Esophagus squamous epithelium (tissue), 5 donors: ENCODE measurements at regions not wholly inside any gene's neighbourhood (a gene's known extent, or its start where the extent isn't known, plus 50 kb on each side); places are given as distances from the start of the nearest gene placed in this dataset.

Experiments used
- DNase-seq: peaks from one replicate; lab custom pipeline; 2025; lab: John Stamatoyannopoulos, UW
- H3K27ac ChIP-seq, 4 donors: fragments of 200-600 bp; sonication (generic); one replicate each; pipeline ENCODE4 v1.5.1; 2016 to 2019; ENCODE audit warnings: mild to moderate bottlenecking in 1 of 4
- H3K27me3 ChIP-seq, 4 donors: fragments of 200-600 bp; sonication (generic); 1 replicate in 3 of 4; 2 replicates in 1 of 4; pipeline versions ENCODE4 v1.5.1 to v1.6.0; 2017 to 2021; ENCODE audit warnings: antibody characterized with exemption in 1 of 4
- H3K36me3 ChIP-seq, 3 donors: fragments of 200-600 bp; sonication (generic); one replicate each; pipeline ENCODE4 v1.5.1; 2016 to 2019
- H3K4me1 ChIP-seq, 3 donors: fragments of 200-600 bp; sonication (generic); one replicate each; pipeline ENCODE4 v1.5.1; 2017 to 2019
- H3K4me3 ChIP-seq, 4 donors: fragments of 200-600 bp; sonication (generic); 1 replicate in 3 of 4; 2 replicates in 1 of 4; pipeline ENCODE4 v1.5.1; 2016 to 2019; ENCODE audit warnings: mild to moderate bottlenecking in 2 of 4, moderate library complexity in 1 of 4
- H3K9me3 ChIP-seq, 3 donors: fragments of 200-600 bp; sonication (generic); one replicate each; pipeline ENCODE4 v1.5.1; 2016 to 2019
- CTCF ChIP-seq, 6 experiments: fragments of 450-650 bp in 4 of 6; fragments of 200-600 bp in 2 of 6; sonication (generic) in 2 of 6; IDR thresholded peaks; one replicate each; pipeline ENCODE4 v1.5.1; 2016 to 2019; ENCODE audit warnings: antibody characterized with exemption in 6 of 6, mild to moderate bottlenecking in 4 of 6, moderate library complexity in 4 of 6
- POLR2A ChIP-seq, 4 donors: fragments of 450-650 bp; IDR thresholded peaks; one replicate each; pipeline ENCODE4 v1.6.1; 2017; ENCODE audit warnings: antibody characterized with exemption in 4 of 4, mild to moderate bottlenecking in 4 of 4, moderate library complexity in 3 of 4
- WGBS, 2 donors: methylation state at CpG; one replicate each; pipeline ENCODE4 v1.1.5; 2018; 5-methylcytosine and 5-hydroxymethylcytosine counted together
- intact Hi-C: fragments of 100-400 bp; cut with DNase I; formaldehyde crosslinking; loops from one replicate; pipeline ENCODE4 v1.15.0; 2022
- donor health status: DM: yes; HTN: yes; CAD: no.

DNA sequence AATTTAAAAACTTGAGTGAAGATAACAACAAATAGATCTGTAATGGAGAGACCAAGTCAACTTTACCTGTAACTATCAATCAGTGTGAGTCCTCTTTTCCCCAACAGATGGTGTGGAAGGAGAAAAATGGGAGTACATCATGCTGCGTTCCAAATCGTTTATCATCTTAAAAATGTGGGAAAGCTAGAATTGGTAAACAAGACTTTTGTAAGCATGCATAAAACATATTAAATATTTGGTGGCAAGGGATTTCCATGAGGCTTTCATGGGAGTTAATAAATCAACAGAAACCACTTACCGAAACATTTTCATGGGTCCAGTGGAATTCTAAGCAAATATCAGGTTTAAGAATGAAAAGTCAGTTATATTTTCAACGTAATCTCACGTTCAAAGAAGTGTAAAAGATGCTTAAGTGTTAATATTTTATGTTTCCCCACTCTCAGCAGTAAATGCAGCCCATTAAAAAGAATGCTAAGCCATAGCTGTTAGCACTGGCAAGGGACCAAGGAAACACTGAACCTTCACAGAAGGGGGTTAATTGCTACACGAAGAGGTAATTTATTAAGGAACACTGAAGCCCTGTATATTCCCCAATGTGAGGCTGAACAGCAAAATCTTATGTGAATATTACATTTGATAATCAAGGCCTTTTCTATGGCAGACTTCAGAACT is 117.0 kb downstream of the ZC3H11B start:
- no peaks in the 10 kb centered on the region for H3K9me3 ChIP-seq
- no peak for DNase-seq
- 38 to 66% methylated on average over 6 of the region's 6 CpGs for WGBS, 2 donors
- no peak overlapping the region for H3K4me3 ChIP-seq
- intact Hi-C loops = no loop called here
- no peaks in the 10 kb centered on the region for H3K36me3 ChIP-seq
- no peak for TF ChIP-seq POLR2A (IDR thresholded peaks at IDR 0.05)
- no peak for TF ChIP-seq CTCF (IDR thresholded peaks at IDR 0.05)
- H3K4me1 ChIP-seq = no peaks in the 10 kb centered on the region
- no peaks in the 10 kb centered on the region for H3K27me3 ChIP-seq
- no peak overlapping the region for H3K27ac ChIP-seq

DNA sequence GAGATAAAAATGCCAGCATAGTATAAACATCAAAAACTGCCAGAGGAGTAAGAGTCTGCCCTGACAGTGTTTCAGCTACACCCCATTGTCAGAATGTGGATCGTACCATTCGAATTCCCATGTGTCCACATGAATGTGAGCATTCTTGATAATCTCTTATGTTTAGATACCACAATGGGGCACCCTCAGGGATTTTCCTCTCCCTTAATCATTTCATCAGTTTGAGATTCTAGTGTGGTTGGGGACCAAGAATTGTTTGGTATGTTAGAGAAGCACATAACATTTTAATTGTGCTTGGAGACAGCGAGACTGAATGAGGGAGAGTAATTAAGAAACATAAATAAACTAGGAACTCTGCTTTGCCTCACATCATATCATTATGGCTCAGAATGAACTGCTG is 120.2 kb downstream of the ZC3H11B start:
- TF ChIP-seq POLR2A (IDR thresholded peaks at IDR 0.05) (no peak), CTCF (IDR thresholded peaks at IDR 0.05) (no peak)

GRCh38 chr1:219490566-219490965 is 122.3 kb downstream of the ZC3H11B start:
- DNase-seq = no peak
- H3K4me3 ChIP-seq = no peak overlapping the region
- intact Hi-C loops = no loop called here
- H3K27me3 ChIP-seq = no peaks in the 10 kb centered on the region
- no peaks in the 10 kb centered on the region for H3K4me1 ChIP-seq
- 87 to 95% methylated on average over 1 of the region's 1 CpG for WGBS, 2 donors
- H3K27ac ChIP-seq = no peak overlapping the region
- no peaks in the 10 kb centered on the region for H3K36me3 ChIP-seq
- TF ChIP-seq POLR2A (IDR thresholded peaks at IDR 0.05) = no peak
- TF ChIP-seq CTCF (IDR thresholded peaks at IDR 0.05) = no peak
- H3K9me3 ChIP-seq = no peaks in the 10 kb centered on the region

More for the DNA sequence above, 120.2 kb downstream of the ZC3H11B start:
- H3K9me3 ChIP-seq = no peaks in the 10 kb centered on the region
- no peak overlapping the region for H3K4me3 ChIP-seq
- H3K4me1 ChIP-seq = no peaks in the 10 kb centered on the region
- H3K27ac ChIP-seq = no peak overlapping the region
- 67 to 69% methylated on average over 3 of the region's 3 CpGs for WGBS, 2 donors
- DNase-seq = no peak
- H3K27me3 ChIP-seq = no peaks in the 10 kb centered on the region
- H3K36me3 ChIP-seq = no peaks in the 10 kb centered on the region
- intact Hi-C loops = no loop called here

DNA sequence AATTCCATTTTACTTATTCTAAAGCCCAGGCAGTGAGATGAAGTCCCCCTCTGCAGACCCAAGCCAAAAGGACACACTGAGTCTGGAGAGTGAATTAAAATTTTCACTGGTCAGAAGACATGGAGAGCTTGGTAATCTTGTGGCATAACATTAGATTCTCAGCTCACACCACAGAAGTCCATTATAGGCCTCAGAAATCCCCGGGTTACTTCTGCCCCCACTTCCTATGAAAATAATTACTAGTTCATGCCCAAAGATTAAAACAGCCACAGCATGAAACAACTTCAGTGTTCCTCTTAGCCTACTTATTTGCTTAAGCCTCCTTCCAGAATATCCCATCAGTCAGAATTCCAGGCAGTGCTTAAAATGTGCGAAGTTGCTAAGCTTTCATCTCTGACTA is 123.3 kb downstream of the ZC3H11B start:
- TF ChIP-seq POLR2A (IDR thresholded peaks at IDR 0.05) (no peak), CTCF (IDR thresholded peaks at IDR 0.05) (no peak)
- Histone ChIP-seq H3K9me3 (no peaks in the 10 kb centered on the region), H3K27me3 (no peaks in the 10 kb centered on the region), H3K27ac (no peak overlapping the region), H3K4me3 (no peak overlapping the region), H3K36me3 (no peaks in the 10 kb centered on the region), H3K4me1 (no peaks in the 10 kb centered on the region)
- intact Hi-C loops = no loop called here
- WGBS, 2 donors = 70 to 71% methylated on average over 2 of the region's 2 CpGs
- DNase-seq = no peak

DNA sequence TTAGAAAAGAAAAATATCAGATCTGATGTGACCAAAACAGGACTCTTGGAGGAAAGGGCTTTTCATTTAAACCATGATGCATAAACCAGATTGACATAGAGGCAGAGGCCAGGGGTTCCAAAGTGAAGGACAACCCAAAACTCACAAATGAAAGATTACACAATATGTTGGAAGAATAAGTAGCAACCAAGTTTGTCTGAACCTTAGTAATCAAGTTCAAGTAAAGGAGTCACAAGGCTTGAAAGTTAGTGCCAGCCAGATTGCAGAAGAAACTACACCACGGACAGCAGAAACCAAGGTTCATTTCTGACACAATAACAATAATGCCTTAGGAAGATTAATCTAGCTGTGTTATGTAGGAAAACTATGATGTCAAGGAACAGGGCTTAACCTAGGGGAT is 124.6 kb downstream of the ZC3H11B start:
- intact Hi-C loops = no loop called here
- H3K27ac ChIP-seq = no peak overlapping the region
- H3K4me3 ChIP-seq = no peak overlapping the region
- no peaks in the 10 kb centered on the region for H3K4me1 ChIP-seq
- WGBS, 2 donors = 55 to 81% methylated on average over 1 of the region's 1 CpG
- no peaks in the 10 kb centered on the region for H3K9me3 ChIP-seq
- no peaks in the 10 kb centered on the region for H3K36me3 ChIP-seq
- H3K27me3 ChIP-seq = no peaks in the 10 kb centered on the region
- TF ChIP-seq POLR2A (IDR thresholded peaks at IDR 0.05) (no peak), CTCF (IDR thresholded peaks at IDR 0.05) (no peak)
- DNase-seq = no peak
